ENCODE measurements at regions not wholly inside any gene's neighbourhood (a gene's known extent, or its start where the extent isn't known, plus 50 kb on each side); places are given as distances from the start of the nearest gene placed in this dataset.
A peak's percentile ranks its signal among the peaks of the same experiment; 100 is the strongest.

- CTCF ChIA-PET: interaction anchor here (1.0 kb wide), 1 partner anchor 11 kb away, joined by 3 read pairs; no protein-coding TSS in a partner anchor
- peak; percentile 28 to 42 for DNase-seq (ENCODE audit: low read depth in 1 of 2, low spot score in 1 of 2)
These were observed 99.7 kb upstream of the KIF2A start for GRCh38 chr5:62206150-62206829.

GRCh38 chr5:62208218-62208852 lies 97.7 kb upstream of the KIF2A start:
- no peaks in the 10 kb centered on the region for H3K4me1 ChIP-seq
- no peak overlapping the region for H3K4me2 ChIP-seq
- CTCF ChIA-PET: interaction anchor here (0.9 to 2.1 kb wide), 2 partner anchors 10 to 16 kb away, joined by 3 to 11 read pairs; no protein-coding TSS in a partner anchor
- H3K9me3 ChIP-seq: no peaks in the 10 kb centered on the region
- POLR2A ChIA-PET: no interaction called here
- H3K4me3 ChIP-seq: no peak overlapping the region
- DNase-seq (ENCODE audit: low read depth in 1 of 2, low spot score in 1 of 2): peak in 1 of 2 experiments; percentile 14
- 20% methylated on average over 10 of the region's 10 CpGs for WGBS (ENCODE audit: missing lambda C conversion rate)
- H3K27ac ChIP-seq: no peak overlapping the region
- FAIRE-seq: no peak
- ATAC-seq: peak in 1 of 2 experiments; percentile 44; a peak in 2 of 6 replicates
- TF ChIP-seq HES2 (IDR thresholded peaks at IDR 0.05) (no peak), JUN (IDR thresholded peaks at IDR 0.05) (no peak), JUNB (IDR thresholded peaks at IDR 0.05) (no peak), POLR2AphosphoS2 (conservative IDR thresholded peaks at IDR 0.05; ENCODE audit: low read length) (no peak), MYC (IDR thresholded peaks at IDR 0.05; ENCODE audit: borderline replicate concordance, low read length) (no peak), REST (IDR thresholded peaks at IDR 0.05) (no peak), ZFP36 (IDR thresholded peaks at IDR 0.05; ENCODE audit: borderline replicate concordance, partially characterized antibody) (no peak), HDAC2 (IDR thresholded peaks at IDR 0.05) (no peak), CHD4 (IDR thresholded peaks at IDR 0.05; ENCODE audit: borderline replicate concordance) (no peak), CBX8 (IDR thresholded peaks at IDR 0.05) (no peak), ZNF302 (CRISPR knock-in tag; IDR thresholded peaks at IDR 0.05) (no peak), FOSB (CRISPR knock-in tag; IDR thresholded peaks at IDR 0.05) (no peak), HMGXB4 (CRISPR knock-in tag; IDR thresholded peaks at IDR 0.05; ENCODE audit: borderline replicate concordance) (no peak), CEBPB (IDR thresholded peaks at IDR 0.05) (no peak)

More at GRCh38 chr5:62206150-62206829, 99.7 kb upstream of the KIF2A start:
- no peaks in the 10 kb centered on the region for H3K9me3 ChIP-seq
- 17% methylated on average over 9 of the region's 9 CpGs for WGBS (ENCODE audit: missing lambda C conversion rate)
- TF ChIP-seq MAFK (IDR thresholded peaks at IDR 0.05; ENCODE audit: partially characterized antibody) (peak; percentile 72), HOXB13 (CRISPR knock-in tag; IDR thresholded peaks at IDR 0.05; ENCODE audit: low read depth) (no peak)
- FAIRE-seq (no peak), ATAC-seq (peak; percentile 89 to 93)
- H3K4me2 ChIP-seq: peak overlapping the region; percentile 21; the same call in 1 of the 3 replicates
- H3K4me3 ChIP-seq: no peak overlapping the region
- no peak overlapping the region for H3K27ac ChIP-seq
- POLR2A ChIA-PET: no interaction called here
- no peaks in the 10 kb centered on the region for H3K4me1 ChIP-seq

- no peaks in the 10 kb centered on the region for H3K4me1 ChIP-seq
- H3K4me3 ChIP-seq: no peak overlapping the region
- no peak overlapping the region for H3K4me2 ChIP-seq
- H3K27ac ChIP-seq: no peak overlapping the region
- ChIA-PET CTCF (no interaction called here), POLR2A (no interaction called here)
- ATAC-seq: peak; percentile 66 to 69; a peak in 5 of 6 replicates
- no peaks in the 10 kb centered on the region for H3K9me3 ChIP-seq
- WGBS (ENCODE audit: missing lambda C conversion rate): 31% methylated on average over 2 of the region's 2 CpGs
- DNase-seq (ENCODE audit: low read depth in 1 of 2, low spot score in 1 of 2): no peak
- TF ChIP-seq E2F6 (IDR thresholded peaks at IDR 0.05; ENCODE audit: borderline replicate concordance, low read depth): no peak
- no peak for TF ChIP-seq MAZ (IDR thresholded peaks at IDR 0.05; ENCODE audit: borderline replicate concordance, low read depth, low read length)
- TF ChIP-seq FOXS1 (CRISPR knock-in tag; IDR thresholded peaks at IDR 0.05): no peak
- TF ChIP-seq NPAS2 (CRISPR knock-in tag; IDR thresholded peaks at IDR 0.05; ENCODE audit: borderline replicate concordance): no peak
- TF ChIP-seq GATA3 (IDR thresholded peaks at IDR 0.05; ENCODE audit: borderline replicate concordance): no peak
- no peak for TF ChIP-seq TFCP2L1 (CRISPR knock-in tag; IDR thresholded peaks at IDR 0.05)
- no peak for FAIRE-seq
These were observed 94.6 kb upstream of the KIF2A start for GRCh38 chr5:62211405-62211804.
